ENCODE measurements at regions not wholly inside any gene's neighbourhood (a gene's known extent, or its start where the extent isn't known, plus 50 kb on each side); places are given as distances from the start of the nearest gene placed in this dataset.

GRCh38 chrX:20442597-20442996 is 175.9 kb upstream of the RPS6KA3 start:
- peak; percentile 79 for TF ChIP-seq CTCF (conservative IDR thresholded peaks at IDR 0.05)
- TF ChIP-seq EZH2 (IDR thresholded peaks at IDR 0.05; ENCODE audit: low read depth): no peak

Data from PC-9 (cell line).